Activated T-helper 9 cell treated with anti-CD3 and anti-CD28 coated beads, Interleukin-2, amount 50 U/mL, for 16 hours (primary cell): ENCODE measurements at regions not wholly inside any gene's neighbourhood (a gene's known extent, or its start where the extent isn't known, plus 50 kb on each side); places are given as distances from the start of the nearest gene placed in this dataset.
"Not testable (repeated sequence)": the region's sequence is repeated elsewhere in the genome, so short reads cannot be mapped to it uniquely, and the experiment has no call there.

Experiments used
- DNase-seq: peaks from one replicate; pipeline ENCODE4 v3.0.0-alpha.2; 2020; ENCODE audit warnings: low read depth

- no peak for DNase-seq
These were observed 723.1 kb upstream of the B3GALT2 start for GRCh38 chr1:193909406-193910082.

GRCh38 chr1:193905288-193906085, 719.1 kb upstream of the B3GALT2 start:
- no peak for DNase-seq

GRCh38 chr1:193891788-193892187, 705.4 kb upstream of the B3GALT2 start:
- no peak for DNase-seq

- DNase-seq, result no peak
These were observed 704.5 kb upstream of the B3GALT2 start for GRCh38 chr1:193890935-193891334.

GRCh38 chr1:193884848-193885558, 698.6 kb upstream of the B3GALT2 start:
- DNase-seq, result no peak

GRCh38 chr1:193877920-193878319, 691.5 kb upstream of the B3GALT2 start:
- DNase-seq, result not testable (repeated sequence)

- no peak for DNase-seq
These were observed 682.0 kb upstream of the B3GALT2 start for GRCh38 chr1:193868425-193868824.

- no peak for DNase-seq
These were observed 669.8 kb upstream of the B3GALT2 start for GRCh38 chr1:193856261-193856660.

GRCh38 chr1:193850745-193851144, 664.3 kb upstream of the B3GALT2 start:
- DNase-seq, result no peak

GRCh38 chr1:193846876-193847604, 660.6 kb upstream of the B3GALT2 start:
- DNase-seq, result no peak

GRCh38 chr1:193846411-193846810, 660.0 kb upstream of the B3GALT2 start:
- no peak for DNase-seq

- DNase-seq, result no peak
These were observed 655.4 kb upstream of the B3GALT2 start for GRCh38 chr1:193841857-193842256.

- DNase-seq, result no peak
These were observed 645.1 kb upstream of the B3GALT2 start for GRCh38 chr1:193831465-193831864.

GRCh38 chr1:193827516-193827915, 641.1 kb upstream of the B3GALT2 start:
- DNase-seq, result no peak

- DNase-seq, result no peak
These were observed 633.0 kb upstream of the B3GALT2 start for GRCh38 chr1:193819376-193819775.

- DNase-seq, result no peak
These were observed 620.8 kb upstream of the B3GALT2 start for GRCh38 chr1:193807208-193807607.

GRCh38 chr1:193806079-193807048, 620.0 kb upstream of the B3GALT2 start:
- DNase-seq, result no peak

- no peak for DNase-seq
These were observed 613.7 kb upstream of the B3GALT2 start for GRCh38 chr1:193799948-193800690.

- no peak for DNase-seq
These were observed 613.0 kb upstream of the B3GALT2 start for GRCh38 chr1:193799371-193799770.

- no peak for DNase-seq
These were observed 607.8 kb upstream of the B3GALT2 start for GRCh38 chr1:193794239-193794638.
